HG03066 (cell line): ENCODE measurements at regions not wholly inside any gene's neighbourhood (a gene's known extent, or its start where the extent isn't known, plus 50 kb on each side); places are given as distances from the start of the nearest gene placed in this dataset.
"Not testable (repeated sequence)": the region's sequence is repeated elsewhere in the genome, so short reads cannot be mapped to it uniquely, and the experiment has no call there.

Source experiments
- ATAC-seq: cut with Tn5 transposase; IDR thresholded peaks from one replicate; pipeline ENCODE4 v1.9.1; 2021; ENCODE audit warnings: low read depth; ENCODE audit not compliant: unreplicated experiment

- ATAC-seq, result peak; percentile 60
Observed at GRCh38 chr5:108541836-108542235, 159.9 kb upstream of the FBXL17 start.

- no peak for ATAC-seq
Observed at GRCh38 chr5:108536321-108536720, 154.4 kb upstream of the FBXL17 start.

- not testable (repeated sequence) for ATAC-seq
Observed at GRCh38 chr5:108532129-108532445, 150.2 kb upstream of the FBXL17 start.

- ATAC-seq, result no peak
Observed at GRCh38 chr5:108531367-108532128, 149.7 kb upstream of the FBXL17 start.

- no peak for ATAC-seq
Observed at GRCh38 chr5:108530706-108531105, 148.8 kb upstream of the FBXL17 start.

- ATAC-seq, result no peak
Observed at GRCh38 chr5:108529381-108529780, 147.5 kb upstream of the FBXL17 start.

- ATAC-seq, result no peak
Observed at GRCh38 chr5:108528655-108529054, 146.8 kb upstream of the FBXL17 start.

GRCh38 chr5:108524564-108524963 lies 142.7 kb upstream of the FBXL17 start:
- no peak for ATAC-seq

GRCh38 chr5:108523360-108523759 lies 141.5 kb upstream of the FBXL17 start:
- no peak for ATAC-seq

GRCh38 chr5:108521841-108522506 lies 140.1 kb upstream of the FBXL17 start:
- ATAC-seq, result peak; percentile 38

GRCh38 chr5:108521011-108521700 lies 139.3 kb upstream of the FBXL17 start:
- peak; percentile 88 for ATAC-seq

- no peak for ATAC-seq
Observed at GRCh38 chr5:108516785-108517184, 134.9 kb upstream of the FBXL17 start.

GRCh38 chr5:108515517-108516105 lies 133.7 kb upstream of the FBXL17 start:
- ATAC-seq, result no peak

- no peak for ATAC-seq
Observed at GRCh38 chr5:108508979-108509378, 127.1 kb upstream of the FBXL17 start.

GRCh38 chr5:108507631-108508030 lies 125.7 kb upstream of the FBXL17 start:
- no peak for ATAC-seq

GRCh38 chr5:108505608-108506007 lies 123.7 kb upstream of the FBXL17 start:
- no peak for ATAC-seq

GRCh38 chr5:108504974-108505373 lies 123.1 kb upstream of the FBXL17 start:
- no peak for ATAC-seq

GRCh38 chr5:108503986-108504385 lies 122.1 kb upstream of the FBXL17 start:
- no peak for ATAC-seq

- not testable (repeated sequence) for ATAC-seq
Observed at GRCh38 chr5:108495615-108496014, 113.7 kb upstream of the FBXL17 start.

- ATAC-seq, result no peak
Observed at GRCh38 chr5:108487951-108488350, 106.1 kb upstream of the FBXL17 start.

- ATAC-seq, result no peak
Observed at GRCh38 chr5:108484035-108484434, 102.1 kb upstream of the FBXL17 start.
